Liver (tissue), 7 donors: ENCODE measurements at regions not wholly inside any gene's neighbourhood (a gene's known extent, or its start where the extent isn't known, plus 50 kb on each side); places are given as distances from the start of the nearest gene placed in this dataset.

Experiments used
- DNase-seq: peaks from one replicate; pipeline ENCODE4 v3.0.0-alpha.2; 2017; ENCODE audit warnings: low spot score
- H3K27ac ChIP-seq, 2 donors: one replicate each; pipeline ENCODE4 v1.7.0; 2013; ENCODE audit warnings: inconsistent platforms in 2 of 2, low read length in 2 of 2, control low read depth in 1 of 2, low read depth in 1 of 2, mild to moderate bottlenecking in 1 of 2
- H3K27me3 ChIP-seq, 4 donors: one replicate each; pipeline versions ENCODE4 v1.6.1 to v1.7.0; 2013; ENCODE audit warnings: low read length in 3 of 4, inconsistent platforms in 1 of 4, mild to moderate bottlenecking in 1 of 4, moderate library complexity in 1 of 4; ENCODE audit not compliant: control insufficient read depth in 4 of 4, insufficient read depth in 4 of 4
- H3K36me3 ChIP-seq, 4 donors: one replicate each; pipeline versions ENCODE4 v1.6.1 to v1.7.0; 2013; ENCODE audit warnings: low read length in 3 of 4, mild to moderate bottlenecking in 3 of 4, low read depth in 1 of 4, moderate library complexity in 1 of 4; ENCODE audit not compliant: control insufficient read depth in 4 of 4, insufficient read depth in 3 of 4
- H3K4me1 ChIP-seq, 4 donors: one replicate each; pipeline versions ENCODE4 v1.6.1 to v1.7.0; 2013; ENCODE audit warnings: low read length in 3 of 4, mild to moderate bottlenecking in 3 of 4, moderate library complexity in 1 of 4; ENCODE audit not compliant: control insufficient read depth in 4 of 4, insufficient read depth in 4 of 4
- H3K4me3 ChIP-seq, 3 donors: one replicate each; pipeline versions ENCODE4 v1.6.1 to v1.7.0; 2013; ENCODE audit warnings: low read length in 3 of 3, control low read depth in 1 of 3, low read depth in 1 of 3, mild to moderate bottlenecking in 1 of 3
- H3K9ac ChIP-seq, 2 donors: one replicate each; pipeline ENCODE4 v1.7.0; 2013; ENCODE audit warnings: low read length in 2 of 2, mild to moderate bottlenecking in 2 of 2, moderate library complexity in 2 of 2, control low read depth in 1 of 2, low read depth in 1 of 2
- H3K9me3 ChIP-seq, 4 donors: one replicate each; pipeline versions ENCODE4 v1.6.1 to v1.7.0; 2013; ENCODE audit warnings: low read length in 3 of 4; ENCODE audit not compliant: control insufficient read depth in 4 of 4
- ATF3 ChIP-seq: IDR thresholded peaks from 2 replicates; pipeline ENCODE4 v1.6.1; 2016; ENCODE audit warnings: antibody characterized with exemption
- EGR1 ChIP-seq, 2 donors: IDR thresholded peaks; 2 replicates each; pipeline ENCODE4 v1.6.1; 2016 to 2018; ENCODE audit warnings: antibody characterized with exemption in 2 of 2, low read depth in 2 of 2
- FOXA1 ChIP-seq: IDR thresholded peaks from 2 replicates; pipeline ENCODE4 v1.6.1; 2016; ENCODE audit warnings: antibody characterized with exemption
- FOXA2 ChIP-seq: IDR thresholded peaks from 2 replicates; pipeline ENCODE4 v1.6.1; 2016; ENCODE audit warnings: antibody characterized with exemption
- GABPA ChIP-seq, 2 donors: IDR thresholded peaks in 1 of 2; conservative IDR thresholded peaks in 1 of 2; 2 replicates each; pipeline ENCODE4 v1.6.1; 2016; ENCODE audit warnings: antibody characterized with exemption in 2 of 2, mild to moderate bottlenecking in 1 of 2, moderate library complexity in 1 of 2
- HNF4A ChIP-seq, 2 donors: conservative IDR thresholded peaks; 2 replicates each; pipeline ENCODE4 v1.6.1; 2016; ENCODE audit warnings: antibody characterized with exemption in 2 of 2, mild to moderate bottlenecking in 2 of 2
- HNF4G ChIP-seq: IDR thresholded peaks from 2 replicates; pipeline ENCODE4 v1.6.1; 2016; ENCODE audit warnings: antibody characterized with exemption
- JUND ChIP-seq, 2 donors: IDR thresholded peaks; 2 replicates each; pipeline ENCODE4 v1.6.1; 2016; ENCODE audit warnings: antibody characterized with exemption in 2 of 2
- NR2F2 ChIP-seq: IDR thresholded peaks from 2 replicates; pipeline ENCODE4 v1.6.1; 2016; ENCODE audit warnings: antibody characterized with exemption
- RAD21 ChIP-seq, 2 donors: IDR thresholded peaks; 2 replicates each; pipeline ENCODE4 v1.6.1; 2016; ENCODE audit warnings: antibody characterized with exemption in 2 of 2, mild to moderate bottlenecking in 2 of 2
- RXRA ChIP-seq, 2 donors: IDR thresholded peaks; 2 replicates each; pipeline ENCODE4 v1.6.1; 2017 to 2018; ENCODE audit warnings: antibody characterized with exemption in 2 of 2, mild to moderate bottlenecking in 1 of 2
- SP1 ChIP-seq: IDR thresholded peaks from 2 replicates; pipeline ENCODE4 v1.6.1; 2018; ENCODE audit warnings: antibody characterized with exemption, mild to moderate bottlenecking
- TAF1 ChIP-seq: conservative IDR thresholded peaks from 2 replicates; pipeline ENCODE4 v1.6.1; 2016; ENCODE audit warnings: antibody characterized with exemption, mild to moderate bottlenecking
- ZBTB33 ChIP-seq: IDR thresholded peaks from 2 replicates; pipeline ENCODE4 v1.6.1; 2016; ENCODE audit warnings: antibody characterized with exemption
- WGBS: extraction: QIAGEN DNeasy Blood & Tissue Kit; methylation state at CpG from one replicate; pipeline ENCODE4 v1.1.7; 2013; 5-methylcytosine and 5-hydroxymethylcytosine counted together
- TF ChIP-seq, protein P1 (sequence below): IDR thresholded peaks from 2 replicates; pipeline ENCODE4 v1.6.1; 2016; ENCODE audit warnings: antibody characterized with exemption, mild to moderate bottlenecking
- donor health status: healthy.
- donor health status: healthy.
- donor health status: healthy.
- donor health status: healthy.

- TF ChIP-seq ZBTB33: no peak
- no peak for TF ChIP-seq TAF1
- TF ChIP-seq SP1: no peak
- TF ChIP-seq GABPA (IDR thresholded peaks at IDR 0.05 in 1 of 2, conservative IDR thresholded peaks at IDR 0.05 in 1 of 2): no peak
- no peak for TF ChIP-seq JUND (IDR thresholded peaks at IDR 0.05)
These were observed 320.5 kb downstream of the DHX35 start (continued) for GRCh38 chr20:39282619-39283092.

- 78% methylated on average over 3 of the region's 3 CpGs for WGBS
- H3K27ac ChIP-seq: no peak overlapping the region
- DNase-seq: no peak
- no peaks in the 10 kb centered on the region for H3K36me3 ChIP-seq
- no peak overlapping the region for H3K9ac ChIP-seq
- H3K9me3 ChIP-seq: no peaks in the 10 kb centered on the region
- TF ChIP-seq JUND (IDR thresholded peaks at IDR 0.05): no peak
- no peak for TF ChIP-seq RAD21 (IDR thresholded peaks at IDR 0.05)
- peak; percentile 23 for TF ChIP-seq NR2F2
- H3K4me1 ChIP-seq: no peaks in the 10 kb centered on the region
- no peaks in the 10 kb centered on the region for H3K27me3 ChIP-seq
- H3K4me3 ChIP-seq: no peak overlapping the region
These were observed 318.7 kb downstream of the DHX35 start for GRCh38 chr20:39280875-39281274.

DNA sequence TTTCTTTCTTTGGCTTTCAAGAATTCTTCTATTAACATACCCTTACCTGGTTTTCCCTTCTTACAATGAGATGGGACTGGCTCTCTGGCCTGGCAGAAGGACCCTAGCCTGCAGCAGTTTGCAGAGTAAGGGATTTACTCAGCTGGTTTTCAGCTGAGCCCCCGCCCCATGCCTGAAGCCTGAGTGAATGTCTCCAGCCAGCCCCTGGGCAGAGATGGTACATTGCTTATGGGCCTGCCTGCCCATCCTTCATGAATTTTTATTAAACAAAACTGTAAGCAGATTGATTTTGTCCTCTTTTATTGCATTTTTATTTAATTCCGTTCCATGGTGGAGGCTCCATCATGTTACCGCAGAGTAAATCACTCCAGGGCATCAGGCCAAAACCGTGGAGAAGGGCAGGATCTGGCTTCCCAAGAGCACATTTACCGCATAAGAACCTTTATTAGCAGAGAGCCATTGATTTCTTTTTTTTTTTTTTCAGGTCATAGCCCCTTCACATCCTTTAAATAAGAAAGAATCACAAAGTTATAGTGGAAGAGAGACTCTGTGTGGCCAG, 316.2 kb downstream of the DHX35 start:
- H3K36me3 ChIP-seq: no peaks in the 10 kb centered on the region
- 83% methylated on average over 5 of the region's 5 CpGs for WGBS
- TF ChIP-seq HNF4G (no peak), RXRA (IDR thresholded peaks at IDR 0.05) (no peak), ATF3 (no peak), EGR1 (IDR thresholded peaks at IDR 0.05; ENCODE audit: low read depth in 2 of 2) (no peak), GABPA (IDR thresholded peaks at IDR 0.05 in 1 of 2, conservative IDR thresholded peaks at IDR 0.05 in 1 of 2) (no peak), JUND (IDR thresholded peaks at IDR 0.05) (no peak), SP1 (no peak), FOXA2 (no peak), FOXA1 (no peak), HNF4A (conservative IDR thresholded peaks at IDR 0.05) (no peak), NR2F2 (no peak), ZBTB33 (no peak), TAF1 (no peak)
- TF ChIP-seq, protein P1, sequence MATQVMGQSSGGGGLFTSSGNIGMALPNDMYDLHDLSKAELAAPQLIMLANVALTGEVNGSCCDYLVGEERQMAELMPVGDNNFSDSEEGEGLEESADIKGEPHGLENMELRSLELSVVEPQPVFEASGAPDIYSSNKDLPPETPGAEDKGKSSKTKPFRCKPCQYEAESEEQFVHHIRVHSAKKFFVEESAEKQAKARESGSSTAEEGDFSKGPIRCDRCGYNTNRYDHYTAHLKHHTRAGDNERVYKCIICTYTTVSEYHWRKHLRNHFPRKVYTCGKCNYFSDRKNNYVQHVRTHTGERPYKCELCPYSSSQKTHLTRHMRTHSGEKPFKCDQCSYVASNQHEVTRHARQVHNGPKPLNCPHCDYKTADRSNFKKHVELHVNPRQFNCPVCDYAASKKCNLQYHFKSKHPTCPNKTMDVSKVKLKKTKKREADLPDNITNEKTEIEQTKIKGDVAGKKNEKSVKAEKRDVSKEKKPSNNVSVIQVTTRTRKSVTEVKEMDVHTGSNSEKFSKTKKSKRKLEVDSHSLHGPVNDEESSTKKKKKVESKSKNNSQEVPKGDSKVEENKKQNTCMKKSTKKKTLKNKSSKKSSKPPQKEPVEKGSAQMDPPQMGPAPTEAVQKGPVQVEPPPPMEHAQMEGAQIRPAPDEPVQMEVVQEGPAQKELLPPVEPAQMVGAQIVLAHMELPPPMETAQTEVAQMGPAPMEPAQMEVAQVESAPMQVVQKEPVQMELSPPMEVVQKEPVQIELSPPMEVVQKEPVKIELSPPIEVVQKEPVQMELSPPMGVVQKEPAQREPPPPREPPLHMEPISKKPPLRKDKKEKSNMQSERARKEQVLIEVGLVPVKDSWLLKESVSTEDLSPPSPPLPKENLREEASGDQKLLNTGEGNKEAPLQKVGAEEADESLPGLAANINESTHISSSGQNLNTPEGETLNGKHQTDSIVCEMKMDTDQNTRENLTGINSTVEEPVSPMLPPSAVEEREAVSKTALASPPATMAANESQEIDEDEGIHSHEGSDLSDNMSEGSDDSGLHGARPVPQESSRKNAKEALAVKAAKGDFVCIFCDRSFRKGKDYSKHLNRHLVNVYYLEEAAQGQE: no peak
- H3K4me1 ChIP-seq: no peaks in the 10 kb centered on the region
- H3K27me3 ChIP-seq: no peaks in the 10 kb centered on the region
- H3K9me3 ChIP-seq: no peaks in the 10 kb centered on the region
- no peak overlapping the region for H3K4me3 ChIP-seq
- no peak overlapping the region for H3K27ac ChIP-seq
- H3K9ac ChIP-seq: no peak overlapping the region
- DNase-seq: no peak
